Kidney capillary endothelial cell (primary cell): ENCODE measurements at regions not wholly inside any gene's neighbourhood (a gene's known extent, or its start where the extent isn't known, plus 50 kb on each side); places are given as distances from the start of the nearest gene placed in this dataset.
"Not testable (repeated sequence)": the region's sequence is repeated elsewhere in the genome, so short reads cannot be mapped to it uniquely, and the experiment has no call there.

ENCODE experiments used
- DNase-seq: peaks from one replicate; pipeline ENCODE4 v3.0.0-alpha.2; 2018; ENCODE audit warnings: low spot score

DNA sequence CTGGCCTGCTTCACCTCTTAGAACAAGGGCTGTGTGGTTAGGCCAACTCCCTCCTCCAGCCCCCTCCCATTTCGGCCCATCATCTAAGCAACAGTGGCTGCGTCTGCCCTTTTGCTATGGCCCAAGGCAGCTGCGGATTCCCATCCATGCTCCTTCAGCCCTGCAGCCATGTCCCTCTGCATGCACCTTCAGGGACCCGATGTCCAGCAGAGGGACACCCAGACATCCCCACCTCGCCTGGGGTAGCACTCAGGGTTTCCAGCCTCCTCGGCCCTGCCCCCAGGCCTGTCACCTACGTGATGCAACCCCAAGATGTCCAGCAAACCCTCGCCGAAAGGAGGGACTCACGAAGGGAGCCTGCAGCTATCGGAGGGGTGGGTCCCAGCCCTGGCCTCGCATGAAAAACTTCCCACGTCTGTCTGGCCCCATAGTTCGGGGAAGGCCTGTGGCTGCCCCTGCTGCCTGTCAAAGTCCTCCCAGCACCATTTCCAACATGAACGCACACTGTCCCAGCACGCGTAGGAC, 194.4 kb downstream of the CTTN start:
- no peak for DNase-seq

DNA sequence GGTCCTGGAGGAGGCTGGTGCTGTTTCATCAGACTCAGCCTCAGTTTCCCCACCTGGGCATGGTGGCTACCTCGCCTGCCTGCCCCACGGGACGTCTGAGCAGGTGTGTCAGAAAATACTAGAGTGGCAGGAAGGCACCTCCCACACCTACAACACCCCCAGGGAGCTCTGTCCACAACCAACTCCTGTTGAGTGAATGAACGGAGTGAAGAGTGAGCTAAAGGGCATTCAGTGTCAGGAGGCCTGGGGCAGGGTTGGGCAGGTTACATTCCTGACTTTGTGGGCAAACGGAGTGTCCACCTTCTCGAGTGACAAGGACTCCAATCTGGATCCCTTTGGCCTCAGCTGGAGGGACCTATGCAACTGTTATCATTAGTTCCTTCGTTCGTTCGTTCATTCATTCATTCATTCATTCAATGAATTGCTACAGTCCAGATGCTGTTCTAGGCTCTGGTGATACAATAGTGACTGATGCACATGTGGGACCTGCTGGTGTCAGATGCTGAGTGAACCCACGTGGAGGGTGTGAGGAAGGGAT, 195.2 kb downstream of the CTTN start:
- DNase-seq, result no peak

DNA sequence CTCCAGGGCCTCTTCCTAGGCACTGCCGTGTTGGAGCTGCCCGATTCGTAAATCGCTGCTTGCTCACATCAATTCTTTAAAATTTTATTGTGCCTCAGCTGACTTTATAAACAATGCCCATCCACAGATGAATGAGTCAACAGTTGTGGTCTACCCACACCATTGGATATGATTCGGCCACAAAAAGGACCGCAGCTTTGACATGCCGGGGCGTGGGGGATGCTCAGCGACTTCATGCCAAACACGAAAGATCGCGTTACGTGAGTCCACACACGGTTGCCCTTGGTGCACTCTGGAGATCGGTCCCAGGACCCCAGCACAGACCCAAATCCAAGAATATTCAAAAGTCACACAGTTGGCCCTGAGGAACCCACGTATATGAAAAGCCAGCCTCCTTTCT, 195.7 kb downstream of the CTTN start:
- DNase-seq, result no peak

DNA sequence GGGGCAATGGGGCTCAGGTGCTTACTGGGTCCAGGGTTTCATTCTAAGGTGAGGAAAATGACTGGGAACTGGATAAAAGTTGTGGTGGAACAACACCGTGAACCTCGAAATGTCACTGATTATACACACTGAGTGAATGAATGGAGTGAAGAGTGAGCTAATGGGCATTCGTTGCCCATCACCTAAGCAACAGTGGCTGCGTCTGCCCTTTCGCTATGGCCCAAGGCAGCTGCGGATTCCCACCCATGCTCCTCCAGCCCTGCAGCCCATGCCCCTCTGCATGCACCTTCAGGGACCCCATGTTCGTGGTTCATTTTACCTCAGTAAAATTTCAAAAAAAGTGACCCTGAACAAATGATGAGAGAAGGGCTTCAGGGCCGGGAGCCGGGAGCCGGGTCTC, 196.3 kb downstream of the CTTN start:
- no peak for DNase-seq

DNA sequence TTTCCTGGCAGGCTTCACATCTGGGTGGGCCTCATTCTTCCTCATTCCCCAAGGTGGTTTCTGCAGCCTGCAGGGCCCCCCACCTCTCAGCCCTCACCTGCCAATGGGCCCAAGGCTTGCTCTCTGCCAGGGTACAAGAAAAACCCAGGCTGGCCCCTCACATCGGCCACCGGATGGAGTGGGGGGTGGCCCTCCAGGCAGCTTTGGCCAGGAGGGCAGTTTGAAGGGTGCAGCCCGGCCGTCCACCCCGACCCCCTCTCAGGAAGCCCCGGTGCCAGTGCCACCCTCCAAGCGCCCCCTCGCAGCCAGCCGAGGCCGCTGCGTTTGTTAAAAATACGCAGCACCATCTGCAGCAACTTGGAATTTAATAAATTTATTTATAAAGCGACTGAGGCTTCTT, 196.7 kb downstream of the CTTN start:
- DNase-seq, result no peak

DNA sequence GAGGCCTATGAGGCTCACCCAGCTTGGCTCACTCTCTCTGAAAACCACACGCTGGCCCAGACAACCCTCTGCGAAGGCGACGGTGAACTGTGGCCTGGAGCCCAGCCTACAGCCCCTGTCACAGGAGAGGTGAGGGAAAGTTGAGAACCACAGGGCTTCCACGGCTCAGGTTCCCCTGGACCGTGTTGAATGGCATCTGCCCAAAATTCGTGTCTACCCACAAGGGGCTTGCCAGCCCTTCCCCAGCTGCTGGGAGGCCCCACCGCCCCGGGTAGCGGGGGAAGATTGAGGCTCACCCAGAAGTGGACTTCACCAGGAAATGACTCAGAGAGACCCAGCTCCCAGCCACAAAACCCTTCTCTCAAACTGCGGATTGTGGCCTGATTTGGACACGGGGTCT, 197.1 kb downstream of the CTTN start:
- no peak for DNase-seq

DNA sequence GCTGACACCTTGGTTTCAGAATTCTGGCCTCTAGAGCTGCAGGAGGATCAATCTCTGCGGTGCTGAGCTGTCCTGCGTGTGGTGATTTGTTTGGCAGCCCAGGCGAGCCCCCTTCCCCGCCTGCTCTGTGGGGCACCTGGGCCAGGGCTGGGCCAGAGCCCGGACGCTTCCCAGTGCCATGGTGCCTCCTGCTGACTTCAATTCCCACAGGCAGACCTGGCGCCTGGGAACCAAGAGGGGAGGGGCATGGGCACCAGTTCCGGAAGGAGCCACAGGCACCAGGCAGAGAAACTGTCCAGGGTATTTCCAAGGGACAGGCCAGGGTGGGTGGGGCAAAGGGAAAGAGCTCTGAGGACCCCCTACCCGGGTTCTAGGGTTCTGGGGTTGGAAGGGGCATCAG, 197.8 kb downstream of the CTTN start:
- no peak for DNase-seq

DNA sequence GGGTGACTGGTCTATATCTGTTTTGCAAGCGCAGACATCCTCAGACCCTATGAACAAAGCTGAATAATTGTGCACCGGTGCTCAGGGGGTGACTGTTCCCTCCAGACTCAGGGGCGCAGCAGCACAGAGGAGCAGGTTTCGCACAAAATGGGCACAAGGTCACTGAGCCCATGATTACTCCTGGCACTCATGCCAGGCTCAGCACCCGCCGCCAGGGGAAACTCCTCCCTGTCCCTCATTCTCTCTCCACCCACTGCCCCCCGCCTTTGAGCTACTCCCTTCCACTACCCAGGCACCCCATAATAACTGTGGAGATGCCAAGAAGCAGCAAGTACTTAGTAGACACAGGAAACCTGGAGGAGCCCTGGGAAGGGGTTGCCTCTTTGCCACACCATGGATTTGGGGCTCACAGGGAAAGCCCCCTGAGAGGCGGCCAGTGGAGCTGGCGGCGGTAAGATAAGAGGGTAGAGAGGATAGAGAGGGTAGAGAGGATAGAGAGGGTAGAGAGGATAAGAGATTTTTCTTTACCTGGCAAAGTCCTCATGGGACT, 198.8 kb downstream of the CTTN start:
- no peak for DNase-seq

DNA sequence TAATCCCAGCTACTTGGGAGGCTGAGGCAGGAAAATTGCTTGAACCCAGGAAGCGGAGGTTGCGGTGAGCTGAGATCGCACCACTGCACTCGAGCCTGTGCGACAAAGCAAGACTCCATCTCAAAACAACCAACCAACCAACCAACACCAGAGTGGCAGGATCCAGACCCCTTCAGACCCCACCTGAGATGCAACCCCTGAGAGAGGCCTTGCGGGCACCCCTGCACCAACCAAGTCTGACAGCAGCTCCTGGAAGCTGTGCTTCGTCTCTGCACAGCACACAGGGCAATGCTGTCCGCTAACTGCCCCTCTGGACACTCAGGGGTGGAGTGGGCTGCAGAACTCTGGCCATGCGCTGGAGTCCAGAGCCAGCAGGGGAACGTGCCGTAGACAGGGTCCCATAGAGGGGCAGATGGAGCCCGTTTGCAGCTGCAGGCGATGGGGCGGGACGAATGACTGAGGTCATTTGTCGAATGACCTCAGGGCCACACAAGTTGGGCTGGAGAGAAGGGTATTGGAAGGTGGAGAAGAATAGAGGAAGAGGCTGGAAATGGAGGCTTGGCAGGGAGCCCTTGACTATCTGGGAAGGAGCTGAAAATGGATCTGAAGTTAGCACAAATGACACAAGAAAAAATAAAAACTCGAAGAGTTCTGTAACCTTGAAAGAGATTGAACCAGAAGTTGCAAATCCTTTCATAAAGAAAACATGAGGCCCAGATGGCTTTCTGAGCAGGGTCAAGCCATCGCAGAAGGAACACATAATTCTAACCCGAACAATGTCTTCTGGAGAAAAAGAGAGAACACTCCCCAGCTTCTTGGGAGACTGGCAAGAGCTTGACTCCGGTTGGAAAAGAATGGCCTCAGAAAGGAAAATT, 199.7 kb downstream of the CTTN start:
- no peak for DNase-seq

DNA sequence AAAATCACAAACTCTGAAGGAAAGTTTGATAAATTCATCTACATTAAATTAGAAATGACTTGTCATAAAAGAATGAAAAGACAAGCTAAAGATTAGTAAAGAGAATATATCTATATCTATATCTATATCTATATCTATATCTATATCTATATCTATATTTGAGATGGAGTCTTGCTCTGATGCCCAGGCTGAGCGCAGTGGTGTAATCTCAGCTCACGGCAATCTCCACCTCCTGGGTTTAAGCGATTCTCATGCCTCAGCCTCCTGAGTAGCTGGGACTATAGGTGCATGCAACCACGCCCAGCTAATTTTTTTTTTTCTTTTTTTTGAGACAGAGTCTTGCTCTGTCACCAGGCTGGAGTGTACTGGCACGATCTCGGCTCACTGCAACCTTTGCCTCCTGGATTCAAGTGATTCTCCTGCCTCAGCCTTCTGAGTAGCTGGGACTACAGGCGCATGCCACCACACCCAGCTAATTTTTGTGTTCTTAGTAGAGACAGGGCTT, 202.6 kb downstream of the CTTN start:
- not testable (repeated sequence) for DNase-seq

DNA sequence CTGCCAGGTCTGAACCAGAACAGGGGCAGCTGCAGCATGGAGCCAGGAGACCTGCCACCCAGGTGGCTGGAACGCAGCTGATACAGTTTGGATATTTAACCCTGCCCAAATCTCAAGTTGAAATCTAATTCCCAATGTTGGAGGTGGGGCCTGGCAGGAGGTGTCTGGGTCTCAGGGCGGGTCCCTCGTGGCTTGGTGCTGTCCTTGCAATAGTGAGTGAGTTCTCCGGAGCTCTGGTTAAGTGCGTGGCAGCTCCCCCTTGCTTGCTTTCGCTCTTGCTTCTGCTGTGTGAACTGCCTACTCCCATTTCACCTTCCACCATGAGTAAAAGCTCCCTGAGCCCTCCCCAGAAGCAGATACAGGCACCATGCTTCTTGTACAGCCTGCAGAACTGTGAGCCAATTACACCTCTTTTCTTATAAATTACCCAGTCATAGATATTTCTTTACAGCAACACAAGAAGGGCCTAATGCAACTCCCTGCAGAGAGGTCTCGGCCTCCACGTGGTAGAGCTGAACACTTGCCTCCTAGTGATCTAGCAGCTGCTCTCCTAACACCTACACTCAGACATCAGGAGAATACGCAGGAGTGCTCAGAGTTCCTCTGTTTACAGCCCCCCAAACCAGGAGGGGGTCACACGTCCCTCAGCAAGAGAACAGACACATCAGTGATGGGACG, 203.7 kb downstream of the CTTN start:
- DNase-seq, result no peak

DNA sequence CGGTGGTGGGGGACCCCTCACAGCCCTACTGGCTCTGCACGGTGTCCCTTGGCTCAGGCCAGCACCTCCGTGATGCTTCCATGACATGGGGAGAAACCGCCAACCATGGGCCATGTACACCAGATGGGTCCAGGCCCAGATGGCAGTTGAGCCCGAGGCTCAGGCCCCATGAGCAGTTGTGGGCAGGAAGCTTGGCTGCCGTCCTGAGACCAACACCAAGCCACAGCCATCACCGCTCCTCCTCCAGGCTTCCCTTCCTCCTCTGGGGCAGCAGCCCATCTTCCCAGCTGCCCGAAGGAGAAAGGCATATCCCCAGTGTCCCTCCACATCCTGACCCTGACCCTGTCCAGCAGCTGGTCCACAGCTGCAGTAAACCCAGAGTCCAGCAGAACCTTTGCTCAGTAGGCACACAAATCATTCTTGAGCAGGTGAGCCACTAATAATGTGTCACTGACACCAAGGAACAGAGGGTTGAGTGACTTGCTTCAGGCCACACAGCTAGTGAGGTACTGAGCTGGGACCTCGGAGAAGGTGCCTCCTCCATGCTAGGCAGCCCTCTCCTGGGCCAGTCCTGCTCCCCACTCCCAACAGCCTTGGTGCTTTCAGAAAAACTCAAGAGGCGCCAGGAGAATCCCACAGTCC, 204.9 kb downstream of the CTTN start:
- DNase-seq, result no peak

DNA sequence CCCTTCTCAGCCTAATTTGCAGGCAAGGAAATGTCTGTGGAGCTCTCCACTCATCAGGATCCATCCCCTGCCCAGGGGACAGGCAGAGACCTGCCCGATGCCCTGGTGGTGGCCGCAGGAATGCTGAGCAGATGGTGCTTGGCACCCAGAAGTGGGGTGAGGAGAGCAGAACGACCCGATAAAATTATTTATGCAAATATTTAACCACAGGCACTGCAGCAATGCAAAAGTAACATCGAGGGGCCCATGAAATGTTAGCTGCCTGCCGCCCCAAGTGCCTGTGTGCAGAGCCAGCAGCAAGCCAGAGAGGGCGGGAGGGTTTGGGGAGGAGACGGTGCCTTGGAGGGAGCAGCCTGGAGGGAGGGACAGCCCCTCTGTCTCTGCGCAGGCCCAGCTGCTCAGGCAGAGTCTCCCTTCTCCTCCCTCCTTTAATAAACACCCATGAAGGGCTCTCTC, 205.5 kb downstream of the CTTN start:
- no peak for DNase-seq

DNA sequence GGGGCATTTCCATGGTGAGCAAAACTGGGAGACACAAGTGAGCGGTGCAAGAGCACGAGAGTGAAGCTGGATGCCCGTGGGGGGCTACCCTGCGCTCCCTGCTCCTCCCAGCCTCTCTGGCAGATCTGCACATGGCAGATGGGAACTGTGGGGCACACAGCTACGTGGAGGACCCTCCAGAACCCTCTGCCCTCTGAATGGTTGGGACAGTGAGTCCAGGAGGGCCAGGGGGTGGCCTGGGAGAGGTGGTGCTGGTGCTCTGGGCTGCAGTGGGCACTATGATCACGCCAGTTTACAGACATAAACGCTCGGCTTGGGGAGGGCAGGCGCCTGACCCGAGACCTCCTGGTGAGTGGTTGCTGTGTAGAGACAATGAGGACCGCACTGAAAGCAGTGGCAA, 205.9 kb downstream of the CTTN start:
- DNase-seq, result no peak

DNA sequence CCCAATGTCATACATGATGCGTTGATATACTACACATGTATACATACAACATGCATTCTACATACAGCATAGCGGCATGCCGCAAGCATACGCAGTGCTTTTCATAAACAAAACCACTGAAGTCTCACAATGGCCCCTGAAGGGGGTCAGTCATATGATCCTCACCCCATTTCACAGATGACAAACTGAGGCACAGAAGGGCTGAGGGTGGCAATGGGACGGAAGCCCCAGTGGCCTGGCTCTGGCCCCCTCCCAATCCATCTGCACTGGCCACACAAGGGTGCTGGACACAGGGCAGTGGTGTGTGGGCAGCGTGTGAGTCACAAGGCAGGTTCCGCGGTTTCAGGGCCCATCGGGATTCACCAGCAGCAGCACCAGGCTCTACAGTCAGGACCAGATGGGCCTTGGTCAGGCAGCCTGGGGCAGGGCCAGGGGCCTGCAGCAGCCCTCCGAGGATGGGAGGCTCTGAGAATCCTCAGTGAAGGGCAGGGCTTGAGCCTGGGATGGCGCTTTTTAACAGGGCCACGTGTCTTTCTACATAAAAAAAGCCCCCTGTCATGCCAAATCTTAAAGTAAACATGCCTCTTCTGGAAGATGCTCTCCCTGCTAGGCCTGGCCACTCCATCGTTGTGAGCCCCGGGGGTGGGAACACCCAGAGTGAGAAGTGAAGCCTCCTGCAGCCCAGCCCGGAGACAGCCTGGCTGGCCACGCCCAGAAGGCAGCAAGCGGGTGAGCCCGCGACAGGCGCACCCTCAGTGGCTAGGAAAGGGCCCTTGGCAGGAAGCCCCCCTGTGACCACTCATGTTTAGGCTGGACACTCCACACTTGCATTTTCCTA, 206.5 kb downstream of the CTTN start:
- no peak for DNase-seq

DNA sequence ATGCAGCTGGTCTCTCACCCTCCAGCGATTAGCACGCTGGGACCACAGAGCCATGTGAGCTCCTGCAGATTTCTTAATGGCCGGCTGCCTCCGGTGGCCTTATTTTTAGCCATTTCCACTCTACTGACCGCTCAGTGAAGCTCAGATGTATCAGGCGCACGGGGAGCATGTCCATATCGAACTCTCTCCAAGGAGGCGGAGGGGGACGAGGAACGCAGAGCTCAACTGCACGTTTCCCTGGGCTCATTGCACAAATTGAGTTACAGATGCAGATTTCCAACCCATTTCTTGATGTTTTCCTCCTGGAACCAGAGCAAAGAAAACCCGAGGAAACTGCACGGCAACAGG, 207.1 kb downstream of the CTTN start:
- no peak for DNase-seq

DNA sequence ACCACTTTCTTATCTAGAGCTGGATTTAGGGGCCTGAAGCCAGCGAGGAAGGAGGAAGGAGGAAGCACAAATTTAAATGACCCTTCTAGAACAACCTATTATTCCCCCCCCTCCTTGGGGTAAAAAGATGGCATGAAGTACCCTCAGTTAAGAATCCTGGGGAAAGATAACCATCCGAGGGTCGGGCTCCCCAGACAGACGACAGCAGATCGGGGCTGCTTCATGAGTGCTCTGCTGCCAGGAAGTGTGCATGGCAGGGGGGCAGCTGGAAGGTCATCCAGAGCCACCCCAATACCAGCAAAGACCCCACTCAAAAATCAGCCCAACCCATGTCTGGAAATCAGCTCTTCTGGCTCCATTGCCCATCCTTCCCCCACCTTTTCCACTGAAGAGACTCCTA, 207.5 kb downstream of the CTTN start:
- no peak for DNase-seq

DNA sequence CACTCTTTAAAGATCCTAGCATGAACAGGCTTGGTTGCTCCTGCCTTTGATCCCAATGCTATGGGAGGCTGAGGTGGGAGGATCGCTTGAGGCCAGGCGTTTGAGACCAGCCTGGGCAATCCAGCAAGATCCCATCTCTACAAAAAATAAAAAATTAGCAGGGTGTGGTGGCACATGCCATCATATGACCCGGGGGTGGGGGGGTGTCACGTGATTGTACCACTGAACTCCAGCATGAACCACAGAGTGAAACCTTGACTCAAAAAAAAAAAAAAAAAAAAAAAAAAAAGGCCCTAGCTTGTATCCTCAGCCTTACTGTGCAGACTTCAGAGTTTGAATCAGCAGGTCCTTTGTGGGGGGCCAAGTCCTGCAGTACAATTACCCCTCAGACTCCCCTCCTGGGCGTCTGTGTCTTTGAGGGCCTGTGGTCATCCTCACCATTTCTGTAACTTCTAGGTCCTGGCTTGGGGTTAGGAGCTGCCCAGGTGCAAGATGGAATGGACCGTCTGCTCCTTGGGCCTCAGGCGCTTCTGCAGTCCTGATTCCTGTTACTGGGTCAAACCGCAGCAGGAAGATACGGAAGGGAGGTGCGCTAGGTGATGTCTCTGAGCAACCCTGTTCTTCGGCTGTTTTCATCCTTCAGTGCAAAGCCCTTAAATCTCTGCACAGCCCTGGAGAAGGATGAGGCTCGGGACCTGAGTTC, 208.1 kb downstream of the CTTN start:
- DNase-seq, result no peak

DNA sequence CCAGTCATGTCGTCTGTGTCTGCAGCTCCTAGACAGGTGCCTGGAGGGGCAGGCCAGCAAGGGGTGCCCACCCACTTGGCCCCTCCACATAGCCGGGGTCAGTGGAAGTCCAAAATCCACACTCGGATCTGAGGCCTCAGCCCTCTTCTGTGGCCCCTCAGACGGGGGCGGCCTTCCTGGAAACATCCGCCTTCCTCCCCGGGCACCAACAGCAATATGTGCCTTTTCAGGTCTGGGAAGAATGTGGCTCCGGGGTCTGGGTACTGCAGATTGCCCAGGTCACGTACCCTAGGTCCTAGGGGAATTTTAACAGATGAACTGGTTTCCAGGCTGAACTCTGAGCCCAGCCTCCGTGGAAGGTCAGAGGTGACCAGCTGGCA, 208.6 kb downstream of the CTTN start:
- DNase-seq, result no peak

DNA sequence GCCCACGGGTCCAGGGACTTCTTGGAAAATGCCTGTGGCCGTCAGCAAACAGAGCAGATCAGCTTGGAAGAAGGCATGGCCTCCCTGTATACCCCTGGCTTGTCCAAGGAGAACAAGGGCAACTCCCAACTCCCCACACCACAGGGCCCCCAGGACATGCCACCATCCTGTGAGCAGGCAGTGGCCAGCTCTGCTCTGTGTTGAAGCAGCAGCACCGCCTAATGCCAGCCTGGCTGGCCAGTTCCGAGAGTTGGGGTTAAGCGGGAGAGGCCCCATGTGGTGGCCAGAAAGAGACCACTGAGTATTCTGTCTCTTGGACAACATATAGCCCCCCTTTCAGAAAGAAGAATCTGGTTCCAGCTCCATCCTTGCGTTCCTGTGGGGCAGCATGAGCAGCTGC, 209.2 kb downstream of the CTTN start:
- DNase-seq, result no peak
